ENCODE measurements at regions not wholly inside any gene's neighbourhood (a gene's known extent, or its start where the extent isn't known, plus 50 kb on each side); places are given as distances from the start of the nearest gene placed in this dataset.

DNA sequence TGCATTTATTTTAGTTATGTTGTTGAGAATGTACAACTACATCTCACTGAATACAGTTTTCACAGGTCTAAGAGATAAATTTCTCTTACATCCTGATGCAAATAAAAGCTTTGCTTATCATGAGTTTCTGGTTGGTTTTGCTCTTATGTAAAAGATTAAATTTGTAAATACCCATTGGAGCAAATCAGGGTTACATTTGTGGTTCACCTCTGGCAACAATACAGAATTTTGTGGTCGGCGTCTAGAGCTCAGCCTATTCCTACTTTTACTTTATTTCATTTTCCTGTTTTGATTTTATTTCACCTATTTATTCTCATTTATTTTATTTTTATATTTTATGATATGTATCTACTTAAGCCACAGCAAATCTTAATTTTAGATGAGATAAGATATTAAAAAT lies 271.9 kb upstream of the MARCKS start:
- no peaks in the 10 kb centered on the region for H3K36me3 ChIP-seq
- no peaks in the 10 kb centered on the region for H3K27me3 ChIP-seq
- TF ChIP-seq POLR2AphosphoS5 (IDR thresholded peaks at IDR 0.05): no peak
- TF ChIP-seq POLR2A (IDR thresholded peaks at IDR 0.05): no peak
- TF ChIP-seq, protein P1, sequence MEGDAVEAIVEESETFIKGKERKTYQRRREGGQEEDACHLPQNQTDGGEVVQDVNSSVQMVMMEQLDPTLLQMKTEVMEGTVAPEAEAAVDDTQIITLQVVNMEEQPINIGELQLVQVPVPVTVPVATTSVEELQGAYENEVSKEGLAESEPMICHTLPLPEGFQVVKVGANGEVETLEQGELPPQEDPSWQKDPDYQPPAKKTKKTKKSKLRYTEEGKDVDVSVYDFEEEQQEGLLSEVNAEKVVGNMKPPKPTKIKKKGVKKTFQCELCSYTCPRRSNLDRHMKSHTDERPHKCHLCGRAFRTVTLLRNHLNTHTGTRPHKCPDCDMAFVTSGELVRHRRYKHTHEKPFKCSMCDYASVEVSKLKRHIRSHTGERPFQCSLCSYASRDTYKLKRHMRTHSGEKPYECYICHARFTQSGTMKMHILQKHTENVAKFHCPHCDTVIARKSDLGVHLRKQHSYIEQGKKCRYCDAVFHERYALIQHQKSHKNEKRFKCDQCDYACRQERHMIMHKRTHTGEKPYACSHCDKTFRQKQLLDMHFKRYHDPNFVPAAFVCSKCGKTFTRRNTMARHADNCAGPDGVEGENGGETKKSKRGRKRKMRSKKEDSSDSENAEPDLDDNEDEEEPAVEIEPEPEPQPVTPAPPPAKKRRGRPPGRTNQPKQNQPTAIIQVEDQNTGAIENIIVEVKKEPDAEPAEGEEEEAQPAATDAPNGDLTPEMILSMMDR (IDR thresholded peaks at IDR 0.05): no peak
- no peak overlapping the region for H3K4me3 ChIP-seq
- H3K9me3 ChIP-seq: no peaks in the 10 kb centered on the region
- H3K27ac ChIP-seq: no peak overlapping the region
- no peaks in the 10 kb centered on the region for H3K4me1 ChIP-seq
- no peak for DNase-seq (ENCODE audit: low spot score in 2 of 2)
- intact Hi-C loops (cut with DNase I; ENCODE audit: low total_unique reads): no loop called here

DNA sequence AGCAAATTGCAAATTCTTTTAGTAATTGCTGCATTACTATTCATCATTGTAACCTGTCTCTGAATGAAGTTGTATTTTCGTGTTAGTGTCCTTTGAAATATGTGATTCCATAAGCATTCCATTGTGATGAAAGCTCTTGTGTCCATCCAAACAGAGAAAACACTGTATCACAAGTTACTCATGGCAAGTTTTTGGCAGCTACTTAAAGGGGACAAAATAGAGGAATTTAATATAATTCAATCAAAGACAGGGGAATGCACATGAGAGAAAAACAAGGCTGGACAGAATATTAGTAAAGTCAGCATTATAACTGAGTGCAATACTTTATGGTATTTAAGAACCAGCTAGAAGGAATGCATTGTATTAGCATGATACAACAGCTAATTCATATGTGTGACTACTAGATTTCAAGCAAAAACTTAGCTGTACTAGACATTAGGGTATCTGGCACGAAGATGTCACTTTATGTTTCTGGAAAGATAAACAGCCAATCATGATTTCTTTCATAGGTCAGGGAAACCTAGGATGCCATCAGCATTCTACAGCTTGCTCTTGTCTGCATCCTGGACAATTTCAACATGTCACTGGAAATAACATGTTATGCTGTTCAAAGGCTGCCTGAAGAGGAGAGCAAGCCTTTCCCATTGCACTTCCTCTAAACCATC lies 270.6 kb upstream of the MARCKS start:
- Histone ChIP-seq H3K27me3 (no peaks in the 10 kb centered on the region), H3K36me3 (no peaks in the 10 kb centered on the region), H3K4me3 (no peak overlapping the region), H3K27ac (no peak overlapping the region), H3K9me3 (no peaks in the 10 kb centered on the region), H3K4me1 (no peaks in the 10 kb centered on the region)
- intact Hi-C loops (cut with DNase I; ENCODE audit: low total_unique reads): no loop called here
- DNase-seq (ENCODE audit: low spot score in 2 of 2): no peak
- TF ChIP-seq, protein P1 (IDR thresholded peaks at IDR 0.05): no peak
- TF ChIP-seq POLR2AphosphoS5 (IDR thresholded peaks at IDR 0.05) (no peak), POLR2A (IDR thresholded peaks at IDR 0.05) (no peak)

DNA sequence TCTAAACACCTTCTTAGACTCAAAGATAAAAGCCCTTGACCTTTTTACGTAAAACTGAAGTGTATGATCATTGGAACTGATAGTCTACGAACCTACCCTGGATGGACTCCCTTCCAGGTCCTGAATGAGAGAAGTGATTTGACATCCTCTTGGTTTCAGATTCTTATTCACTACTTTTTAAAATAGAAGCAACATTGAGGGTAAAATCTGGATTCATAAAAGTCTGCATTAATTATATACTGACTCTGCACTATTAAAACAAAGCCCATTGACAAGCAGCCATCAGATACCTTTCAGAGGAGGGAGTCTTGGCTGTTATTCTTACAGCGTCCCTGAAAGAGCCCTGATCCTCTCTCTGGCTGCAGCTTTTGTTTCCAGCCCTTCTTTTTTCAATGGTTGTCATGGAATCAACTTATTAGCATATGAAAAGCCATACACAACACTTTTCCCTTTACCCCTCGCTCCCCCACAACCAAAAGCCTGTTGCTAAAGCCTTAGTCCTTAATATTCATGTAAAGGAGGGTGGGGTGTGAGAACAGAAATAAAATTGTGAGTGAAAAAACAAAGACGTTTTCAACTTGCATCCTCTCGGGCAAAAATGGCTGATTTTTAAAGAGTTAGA lies 270.0 kb upstream of the MARCKS start:
- Histone ChIP-seq H3K27me3 (no peaks in the 10 kb centered on the region), H3K4me3 (no peak overlapping the region), H3K4me1 (no peaks in the 10 kb centered on the region), H3K27ac (no peak overlapping the region), H3K36me3 (no peaks in the 10 kb centered on the region), H3K9me3 (no peaks in the 10 kb centered on the region)
- DNase-seq (ENCODE audit: low spot score in 2 of 2): no peak
- TF ChIP-seq POLR2A (IDR thresholded peaks at IDR 0.05) (no peak), POLR2AphosphoS5 (IDR thresholded peaks at IDR 0.05) (no peak)
- TF ChIP-seq, protein P1 (IDR thresholded peaks at IDR 0.05): no peak
- intact Hi-C loops (cut with DNase I; ENCODE audit: low total_unique reads): no loop called here

DNA sequence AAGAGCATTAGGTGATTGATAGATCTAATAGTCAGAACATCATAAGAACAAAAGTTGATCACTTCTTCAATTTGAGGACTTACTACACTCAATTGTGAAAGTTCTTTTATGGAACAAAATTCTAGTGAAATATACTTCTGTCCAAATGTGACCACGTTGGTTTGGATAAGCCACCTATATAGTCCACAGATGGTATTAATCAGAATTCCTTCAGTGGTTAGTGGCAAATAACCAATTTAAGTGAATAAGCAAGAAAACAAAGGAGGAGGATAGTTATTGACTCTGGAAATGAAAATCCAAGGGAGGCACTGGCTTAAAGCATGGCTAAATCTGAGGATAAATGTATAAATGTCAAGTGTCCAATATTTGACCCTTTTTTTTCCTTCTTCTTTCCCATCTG lies 268.5 kb upstream of the MARCKS start:
- TF ChIP-seq POLR2A (IDR thresholded peaks at IDR 0.05) (no peak), POLR2AphosphoS5 (IDR thresholded peaks at IDR 0.05) (no peak)
- TF ChIP-seq, protein P1 (IDR thresholded peaks at IDR 0.05): no peak
- Histone ChIP-seq H3K36me3 (no peaks in the 10 kb centered on the region), H3K27me3 (no peaks in the 10 kb centered on the region), H3K27ac (no peak overlapping the region), H3K4me1 (no peaks in the 10 kb centered on the region), H3K4me3 (no peak overlapping the region), H3K9me3 (no peaks in the 10 kb centered on the region)
- no peak for DNase-seq (ENCODE audit: low spot score in 2 of 2)
- intact Hi-C loops (cut with DNase I; ENCODE audit: low total_unique reads): loop anchor here (2.0 kb wide), 1 partner anchor 50 kb away; no protein-coding TSS in a partner anchor
